Cardiac septum (tissue), 1 donor: ENCODE measurements at regions not wholly inside any gene's neighbourhood (a gene's known extent, or its start where the extent isn't known, plus 50 kb on each side); places are given as distances from the start of the nearest gene placed in this dataset.

ENCODE experiments used
- DNase-seq: peaks from one replicate; pipeline ENCODE4 v3.0.0-alpha.2; 2020; ENCODE audit warnings: low spot score
- intact Hi-C: fragments of 100-400 bp; cut with DNase I; formaldehyde crosslinking; loops from one replicate; pipeline ENCODE4 v1.14.0; 2022
- donor health status: DM: no; HTN: no; CAD: no.

DNA sequence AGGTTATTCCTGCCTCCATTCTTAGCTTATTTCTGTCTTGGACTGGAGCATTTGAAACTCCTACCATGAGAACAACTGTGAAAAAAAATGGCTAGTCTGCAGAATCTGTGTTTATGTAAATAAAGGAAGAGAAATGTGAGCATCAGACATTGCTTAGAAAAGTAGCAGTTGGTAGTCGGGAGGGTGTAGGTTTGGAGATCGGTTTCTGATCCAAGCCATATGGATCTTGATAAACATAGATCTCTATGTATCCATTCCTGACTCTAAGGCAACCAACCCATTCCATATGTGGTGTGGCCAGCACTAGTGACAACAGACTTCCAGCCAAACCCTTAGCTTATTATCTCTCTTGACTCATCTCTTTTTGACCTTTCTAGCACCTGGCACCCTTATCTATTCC lies 127.1 kb downstream of the NMUR2 start:
- intact Hi-C loops: loop anchor here (10.0 kb wide), 1 partner anchor 227 kb away; no protein-coding TSS in a partner anchor
- DNase-seq: no peak

DNA sequence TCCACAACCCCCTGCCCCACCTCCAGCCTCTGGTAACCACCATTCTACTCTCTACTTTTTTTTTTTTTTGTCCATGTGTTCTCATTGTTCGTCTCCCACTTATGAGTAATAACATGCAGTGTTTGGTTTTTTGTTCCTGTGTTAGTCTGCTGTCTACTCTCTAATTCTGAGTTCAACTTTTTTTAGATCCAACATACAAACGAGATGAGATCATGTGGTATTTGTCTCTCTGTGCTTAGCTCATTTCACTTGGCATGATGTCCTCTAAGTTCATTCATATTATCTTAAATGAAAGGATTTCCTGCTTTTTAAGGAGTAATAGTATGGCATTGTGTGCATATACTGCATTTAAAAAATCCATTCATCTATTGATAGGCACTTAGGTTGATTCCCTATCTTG lies 130.9 kb downstream of the NMUR2 start:
- no peak for DNase-seq
- intact Hi-C loops: loop anchor here (5.0 to 10.0 kb wide), 4 partner anchors 132 to 617 kb away; no protein-coding TSS in a partner anchor

DNA sequence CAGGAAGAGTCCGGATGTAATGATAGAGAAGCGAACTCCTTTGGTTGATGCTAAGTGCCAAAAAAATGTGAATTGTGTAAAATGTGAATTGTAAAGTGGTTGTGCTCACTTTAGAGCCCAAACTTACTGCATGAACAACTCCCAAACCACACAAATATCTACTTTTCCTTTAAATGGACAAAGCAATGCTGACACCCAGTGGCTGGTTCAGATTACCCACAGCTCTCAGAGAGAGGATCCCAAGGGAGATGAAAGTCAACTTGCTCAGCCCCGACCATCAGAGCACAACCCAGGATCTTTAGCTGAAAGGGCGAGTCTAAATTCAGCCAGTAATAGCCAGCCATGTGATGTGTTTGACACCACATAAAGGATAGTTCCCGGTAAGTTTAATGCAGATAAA lies 133.7 kb downstream of the NMUR2 start:
- intact Hi-C loops: loop anchor here (5.0 to 10.0 kb wide), 4 partner anchors 129 to 614 kb away; no protein-coding TSS in a partner anchor
- no peak for DNase-seq

DNA sequence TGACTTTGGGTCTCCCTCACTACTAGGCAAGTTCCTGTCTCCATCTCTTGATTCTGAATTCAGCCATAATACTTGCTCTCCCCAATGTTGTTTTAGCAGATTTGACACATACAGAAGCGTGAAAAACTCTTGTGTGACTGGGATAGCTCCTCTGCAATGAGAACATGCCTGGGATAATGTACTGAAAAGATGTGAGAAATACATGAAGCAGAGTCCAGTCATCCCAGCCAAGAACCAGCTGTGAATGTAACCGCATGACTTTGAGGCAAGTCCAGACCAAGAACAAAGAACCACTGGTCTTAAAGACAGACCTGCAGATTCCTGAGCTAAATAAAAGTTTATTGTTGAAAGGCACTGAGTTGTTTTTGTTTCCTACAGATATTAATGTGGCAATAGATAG lies 135.0 kb downstream of the NMUR2 start:
- intact Hi-C loops: loop anchor here (5.0 to 10.0 kb wide), 4 partner anchors 128 to 613 kb away; no protein-coding TSS in a partner anchor
- DNase-seq: no peak

DNA sequence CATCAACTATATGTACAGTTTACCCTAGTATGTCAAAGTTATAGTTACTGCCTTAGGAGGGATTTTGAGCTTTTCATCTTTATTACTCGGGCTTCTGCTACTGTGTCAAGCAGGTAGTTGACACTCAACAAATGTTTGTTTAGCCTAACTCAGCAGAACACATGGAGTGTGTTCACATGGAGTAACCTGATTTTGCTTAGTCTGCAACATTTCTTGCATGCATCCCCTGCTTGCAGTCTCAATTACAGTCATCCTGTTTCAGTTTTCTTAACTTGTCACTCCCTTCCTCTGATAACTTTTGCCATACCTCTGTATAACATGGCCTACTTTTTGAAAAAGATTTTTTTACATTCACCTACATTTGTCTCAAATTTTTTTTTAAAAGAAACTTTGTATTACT lies 135.5 kb downstream of the NMUR2 start:
- DNase-seq: no peak
- intact Hi-C loops: no loop called here

DNA sequence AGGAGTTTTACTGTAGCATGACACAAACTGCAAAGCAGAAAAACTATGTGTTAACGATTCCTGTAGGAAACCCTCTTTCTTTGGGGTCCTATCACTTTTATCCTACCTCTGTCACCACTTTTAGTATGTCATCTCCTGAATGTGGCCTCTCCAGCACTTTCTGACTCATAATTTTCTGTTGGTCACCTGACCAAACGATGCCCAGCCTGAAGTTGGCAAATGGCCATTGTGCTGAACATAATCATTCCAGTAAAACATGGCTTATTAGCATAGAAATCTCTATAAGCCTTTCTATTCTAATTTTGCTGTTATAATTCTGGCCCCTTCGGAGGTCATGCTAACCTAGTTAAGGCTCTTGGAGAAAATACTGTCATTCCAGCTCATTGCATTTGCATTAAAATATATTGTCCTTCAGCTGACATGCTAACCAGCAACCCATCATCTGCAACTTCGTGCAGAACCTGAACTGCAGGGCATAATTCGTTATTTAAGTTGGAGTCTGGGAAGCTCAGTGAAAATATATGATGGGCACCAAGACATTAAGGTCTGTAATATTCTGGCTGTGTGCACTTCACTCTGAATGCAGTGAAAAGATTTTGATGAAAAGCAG lies 140.3 kb downstream of the NMUR2 start:
- intact Hi-C loops: no loop called here
- DNase-seq: no peak

DNA sequence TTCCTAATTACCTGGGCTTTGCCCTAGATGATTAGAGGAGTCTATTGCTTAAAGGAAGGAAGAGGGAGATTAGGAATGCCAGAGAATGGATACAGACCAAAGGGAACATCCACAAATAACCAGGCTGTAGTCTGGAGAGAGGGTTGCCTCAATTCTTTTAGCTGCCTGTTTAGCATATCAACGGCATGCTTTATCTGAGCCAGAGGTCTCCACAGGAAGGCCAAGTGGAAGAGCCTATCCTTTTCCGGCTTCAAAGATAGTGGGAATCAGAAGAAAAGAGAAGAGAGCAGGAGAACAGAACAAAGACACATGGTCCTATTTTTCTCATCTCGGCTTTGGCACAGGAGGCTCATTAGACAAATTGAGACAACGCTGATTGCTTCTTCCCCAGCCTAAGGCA lies 142.4 kb downstream of the NMUR2 start:
- intact Hi-C loops: no loop called here
- no peak for DNase-seq

DNA sequence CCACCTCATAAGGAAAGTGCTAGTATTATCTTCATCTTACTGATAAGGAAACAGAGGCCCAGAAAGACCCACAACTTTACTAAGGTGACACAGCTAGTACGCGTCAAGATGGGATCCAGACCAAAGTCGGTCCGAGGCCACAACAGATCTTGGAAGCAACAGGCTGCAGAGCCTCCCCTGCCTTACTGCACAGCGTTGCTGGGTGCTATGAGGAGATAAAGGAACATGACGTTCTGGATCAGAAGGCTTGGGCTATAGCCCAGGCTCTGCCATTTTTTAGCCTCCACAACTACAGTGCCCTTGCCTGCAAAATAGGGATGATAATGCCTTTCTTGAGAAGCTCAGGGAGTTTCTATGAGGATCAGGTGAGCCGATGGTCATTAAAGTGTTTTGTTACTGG lies 144.1 kb downstream of the NMUR2 start:
- DNase-seq: no peak
- intact Hi-C loops: no loop called here

DNA sequence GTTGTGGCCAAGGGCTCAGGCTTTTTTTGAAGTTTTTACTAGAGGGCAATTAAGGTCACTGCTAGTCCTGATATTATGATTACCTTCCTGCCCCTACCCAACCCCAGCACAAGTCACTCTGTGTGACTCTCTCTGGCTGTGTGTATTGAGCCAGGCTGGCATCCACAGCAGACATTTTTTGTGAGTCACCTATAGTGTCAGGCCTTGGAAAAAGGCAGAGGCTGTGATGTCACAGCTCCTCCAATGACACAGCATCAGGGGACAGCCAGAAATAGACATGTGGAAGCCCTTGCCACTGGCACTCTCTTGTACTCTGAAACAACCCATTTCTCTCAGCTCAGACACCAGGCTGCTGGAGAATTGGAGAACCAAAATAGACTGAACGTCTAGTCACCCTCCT lies 145.4 kb downstream of the NMUR2 start:
- DNase-seq: no peak
- intact Hi-C loops: no loop called here

DNA sequence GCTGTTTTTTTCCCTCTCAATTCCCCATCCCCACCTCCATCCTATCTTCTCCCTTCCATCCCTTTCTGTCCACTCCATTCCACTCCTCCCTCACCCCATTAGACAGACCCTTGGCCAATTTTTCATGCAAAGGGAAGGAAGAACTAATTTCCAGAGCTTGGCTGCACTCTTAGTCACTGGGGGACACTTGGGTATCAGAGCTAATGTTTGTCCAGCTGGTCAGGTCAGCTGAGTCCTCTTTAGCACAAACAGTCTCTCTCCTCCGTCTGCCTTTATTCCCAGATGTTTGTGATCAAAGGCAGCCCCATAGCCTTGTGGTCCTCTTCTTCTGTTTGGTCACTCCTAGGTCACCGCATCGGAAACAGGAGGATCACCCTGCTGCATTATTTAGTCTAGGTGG lies 148.5 kb downstream of the NMUR2 start:
- intact Hi-C loops: no loop called here
- DNase-seq: no peak

DNA sequence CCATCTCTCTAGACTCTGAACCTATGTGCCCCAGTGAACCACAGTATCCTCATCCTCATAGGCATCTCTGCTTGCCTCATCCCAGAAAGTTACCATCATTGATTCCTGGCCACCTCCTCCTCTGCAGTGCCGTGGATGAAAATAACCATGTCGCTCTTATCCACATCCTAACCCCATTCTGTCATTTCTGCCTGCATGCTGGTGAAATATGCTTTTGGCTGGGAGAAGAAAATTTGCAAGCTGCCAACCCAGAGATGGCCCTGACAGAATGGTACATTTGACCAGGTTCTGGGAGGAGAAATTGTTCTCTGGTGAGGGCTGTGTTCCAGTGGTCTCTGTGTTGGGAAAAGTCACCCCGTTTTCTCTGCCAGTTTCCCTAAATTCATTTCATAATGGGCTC lies 149.7 kb downstream of the NMUR2 start:
- DNase-seq: no peak
- intact Hi-C loops: no loop called here

DNA sequence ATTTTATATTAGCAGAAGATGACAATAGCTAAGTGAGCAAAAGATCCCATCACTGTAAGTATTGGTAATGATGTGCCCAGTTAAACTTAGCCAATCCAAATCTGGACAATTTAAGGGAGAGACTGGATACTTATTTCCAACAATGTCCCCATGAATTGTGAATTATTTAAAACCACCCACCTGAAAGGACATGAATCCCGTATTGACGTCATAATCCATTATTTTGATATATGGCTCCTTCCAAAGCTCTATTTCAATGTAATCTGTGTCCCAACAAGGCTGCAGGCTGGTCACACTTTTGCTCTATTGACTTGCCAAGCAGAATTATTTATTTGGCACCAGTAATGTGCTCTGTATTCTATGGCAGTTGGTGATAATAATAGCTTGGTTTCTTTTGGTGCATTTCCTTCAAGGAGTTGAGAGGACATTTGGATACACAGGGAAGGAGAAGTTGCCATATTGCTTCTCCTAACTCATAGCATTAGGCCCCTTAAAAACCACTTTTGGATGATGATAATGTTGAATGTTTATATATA lies 157.2 kb downstream of the NMUR2 start:
- intact Hi-C loops: no loop called here
- no peak for DNase-seq

DNA sequence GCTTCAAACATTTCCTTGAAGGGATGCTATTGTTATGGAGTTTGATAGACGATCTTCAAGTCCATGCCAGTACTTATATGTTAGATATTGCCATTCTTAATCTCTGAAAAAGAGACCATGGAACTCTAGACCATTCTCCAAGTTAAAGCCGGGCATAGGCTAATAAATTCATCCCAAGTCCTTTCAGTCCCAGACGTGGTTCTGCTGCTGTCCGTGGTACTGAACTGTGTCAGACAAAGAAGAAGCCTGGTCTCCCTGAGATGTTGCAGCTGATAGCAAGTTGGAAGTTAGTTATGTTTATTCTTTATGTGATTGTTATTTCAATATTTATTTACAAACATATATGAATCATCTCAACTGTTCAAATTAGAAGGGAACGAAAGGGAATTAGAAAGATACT lies 158.7 kb downstream of the NMUR2 start:
- no peak for DNase-seq
- intact Hi-C loops: no loop called here

DNA sequence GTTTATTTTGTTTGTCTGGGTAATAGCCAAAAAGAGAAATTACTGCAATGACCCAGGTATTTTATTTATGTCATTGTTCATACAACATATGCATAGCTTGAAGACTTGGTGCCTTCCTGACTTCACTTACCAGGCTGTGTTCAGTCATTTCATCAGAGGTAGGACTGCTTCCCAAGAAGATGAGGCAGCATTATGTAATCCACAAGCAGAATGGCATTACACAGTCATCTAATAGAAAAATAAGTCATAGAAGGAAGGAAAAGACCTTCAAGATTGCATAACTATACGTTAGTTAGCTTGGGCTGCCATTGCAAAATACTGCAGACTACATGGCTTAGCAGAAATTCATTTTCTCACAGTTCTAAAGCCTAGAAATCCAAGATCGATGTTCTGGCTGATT lies 167.5 kb downstream of the NMUR2 start:
- intact Hi-C loops: no loop called here
- no peak for DNase-seq

DNA sequence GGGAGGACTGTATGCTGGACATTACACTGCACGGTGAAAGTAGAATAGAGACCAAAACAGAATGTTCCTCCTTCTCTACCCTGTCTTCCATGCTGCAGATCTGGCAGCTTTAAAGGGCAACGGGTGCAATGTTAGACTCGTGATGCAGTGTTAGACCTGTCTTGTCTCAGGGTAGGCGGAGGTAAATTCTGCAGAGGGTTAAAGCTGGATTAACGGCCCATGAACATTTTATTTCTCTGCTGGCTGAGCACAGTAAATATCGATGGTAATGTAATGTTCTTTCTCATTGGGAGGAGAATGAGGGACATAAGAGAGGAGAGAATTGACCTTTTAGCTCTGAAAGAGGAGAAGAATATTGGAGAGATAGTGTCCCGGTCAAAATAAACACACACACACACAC lies 178.9 kb downstream of the NMUR2 start:
- intact Hi-C loops: no loop called here
- no peak for DNase-seq

DNA sequence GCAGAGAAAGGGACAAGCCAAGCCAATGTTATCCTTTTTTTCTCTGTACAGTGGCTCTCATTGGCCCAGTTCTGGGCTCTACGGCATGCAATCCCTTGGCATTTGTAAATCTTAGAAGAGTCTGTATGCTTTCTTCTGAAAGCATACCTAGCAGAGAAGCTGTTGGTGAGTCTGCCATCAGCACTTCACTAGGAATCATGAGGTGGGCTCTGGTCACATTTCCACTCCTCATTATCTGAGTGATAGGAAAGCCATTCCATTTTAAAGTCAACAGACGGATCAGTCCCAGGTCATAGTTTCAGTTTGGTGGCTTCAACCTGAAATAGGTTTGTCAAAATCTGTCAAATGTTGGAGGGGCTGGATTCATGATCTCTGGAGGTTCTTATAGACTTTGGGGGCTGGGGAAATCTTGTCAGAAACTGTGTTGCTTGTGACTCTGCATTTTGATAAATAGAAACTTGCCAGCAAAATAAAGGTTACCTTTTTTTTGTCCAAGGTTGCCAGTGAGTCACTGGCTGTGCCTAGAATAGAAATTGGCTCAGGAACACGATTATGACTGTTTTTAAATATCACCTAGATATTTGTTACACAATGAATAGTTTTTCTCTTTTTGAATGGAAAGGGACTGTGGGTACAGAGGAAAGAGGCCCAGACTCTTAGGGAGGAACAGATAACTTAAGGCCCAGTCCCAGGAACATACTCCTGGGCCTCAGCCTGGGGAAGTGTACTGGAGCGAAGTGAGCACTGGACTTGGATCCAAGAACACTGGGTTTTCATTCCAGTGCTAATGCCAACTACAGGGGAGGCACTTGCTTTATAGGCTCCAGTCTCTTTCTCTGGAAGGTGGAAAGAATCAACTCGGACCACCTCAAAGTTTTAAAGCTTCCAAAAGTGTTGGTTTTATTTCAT lies 183.1 kb downstream of the NMUR2 start:
- intact Hi-C loops: no loop called here
- no peak for DNase-seq

DNA sequence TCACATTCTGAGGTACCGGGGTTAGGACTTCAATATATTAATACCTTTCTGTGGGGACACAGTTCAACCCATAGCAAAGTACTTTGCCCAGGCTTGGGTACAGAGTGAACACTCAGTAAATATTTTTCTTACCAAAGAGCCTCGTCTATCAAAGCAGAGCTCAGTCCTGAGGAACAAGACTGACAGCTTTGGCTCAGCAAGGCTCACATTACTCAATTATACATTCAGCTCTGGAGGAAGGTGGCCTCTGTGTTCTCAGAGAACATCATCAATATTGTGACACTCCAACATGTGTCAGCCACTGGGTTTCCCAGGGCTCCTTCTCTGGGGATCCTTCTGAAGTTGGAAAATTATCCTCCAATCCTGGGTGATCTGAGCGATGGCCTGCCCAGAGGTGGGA lies 186.4 kb downstream of the NMUR2 start:
- intact Hi-C loops: no loop called here
- no peak for DNase-seq

DNA sequence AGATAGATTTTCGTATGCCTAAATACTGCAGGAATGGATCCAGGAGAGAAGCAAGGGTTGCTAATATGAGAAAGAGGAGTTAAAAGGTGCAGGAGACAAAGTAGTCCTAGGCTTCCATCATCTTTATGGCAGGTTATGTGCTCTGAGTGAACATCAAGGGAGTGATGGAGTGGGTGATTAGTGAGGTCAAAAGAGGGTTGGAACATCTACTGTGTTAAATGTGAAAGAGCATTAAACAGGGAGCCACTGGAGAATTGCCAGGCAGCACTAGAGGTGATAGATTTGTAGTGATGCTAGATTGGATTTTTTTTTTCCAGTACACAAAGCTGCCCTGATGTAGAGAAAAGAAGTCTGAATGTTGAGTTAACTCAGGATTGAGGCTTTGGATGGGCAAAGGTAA lies 199.3 kb downstream of the NMUR2 start:
- no peak for DNase-seq
- intact Hi-C loops: no loop called here

DNA sequence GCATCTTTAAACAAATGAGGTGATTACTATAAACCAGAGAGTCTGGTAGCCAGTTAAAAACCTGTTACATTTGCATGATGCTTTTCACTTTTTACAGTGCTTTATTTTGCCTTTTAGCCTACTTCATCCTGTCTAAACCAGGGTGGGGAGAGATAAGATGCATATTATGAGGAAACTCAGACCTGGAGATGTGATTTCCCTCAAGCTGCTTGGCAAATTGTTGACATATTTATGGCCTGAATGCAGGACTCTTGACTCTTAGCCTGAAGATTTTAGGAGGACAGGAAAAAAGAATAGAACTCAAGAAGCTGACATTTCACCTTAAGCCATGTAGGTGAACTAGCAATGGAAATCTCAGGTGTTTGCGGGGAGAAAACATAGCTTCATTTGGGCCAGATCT lies 202.8 kb downstream of the NMUR2 start:
- intact Hi-C loops: no loop called here
- no peak for DNase-seq

DNA sequence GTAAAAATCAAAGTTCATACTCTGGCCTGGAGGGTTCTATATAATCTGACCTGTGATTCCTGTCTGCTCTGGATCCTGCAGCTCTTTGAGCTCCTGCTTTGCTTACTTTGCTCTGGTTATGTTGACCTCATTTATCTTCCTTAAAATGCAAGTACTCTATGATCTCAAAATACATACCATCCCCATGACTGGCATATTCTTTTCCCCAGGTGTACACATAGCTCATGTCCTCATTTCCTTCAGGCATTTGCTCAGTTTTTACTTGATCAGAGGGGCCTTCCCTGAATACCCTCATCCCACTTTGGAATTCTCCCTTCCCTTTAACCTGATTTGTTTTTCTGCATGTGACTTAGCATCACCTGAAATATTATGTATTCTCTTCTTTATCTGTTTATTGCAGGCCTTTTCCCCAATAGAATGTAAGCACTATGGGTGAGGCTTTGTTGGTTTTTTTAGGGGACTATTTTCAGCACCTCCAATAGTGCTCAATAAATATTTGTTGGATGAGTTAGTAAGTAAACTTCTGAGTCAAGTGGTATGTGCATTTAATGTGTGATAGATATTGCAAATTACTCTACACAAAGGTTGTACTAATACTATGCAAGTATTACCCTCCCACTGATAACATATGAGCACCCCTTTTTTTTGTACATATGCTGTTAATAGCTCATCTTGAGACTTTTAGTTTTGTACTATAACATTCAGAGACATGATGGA lies 211.5 kb downstream of the NMUR2 start:
- no peak for DNase-seq
- intact Hi-C loops: no loop called here
